ENCODE measurements at regions not wholly inside any gene's neighbourhood (a gene's known extent, or its start where the extent isn't known, plus 50 kb on each side); places are given as distances from the start of the nearest gene placed in this dataset.

DNA sequence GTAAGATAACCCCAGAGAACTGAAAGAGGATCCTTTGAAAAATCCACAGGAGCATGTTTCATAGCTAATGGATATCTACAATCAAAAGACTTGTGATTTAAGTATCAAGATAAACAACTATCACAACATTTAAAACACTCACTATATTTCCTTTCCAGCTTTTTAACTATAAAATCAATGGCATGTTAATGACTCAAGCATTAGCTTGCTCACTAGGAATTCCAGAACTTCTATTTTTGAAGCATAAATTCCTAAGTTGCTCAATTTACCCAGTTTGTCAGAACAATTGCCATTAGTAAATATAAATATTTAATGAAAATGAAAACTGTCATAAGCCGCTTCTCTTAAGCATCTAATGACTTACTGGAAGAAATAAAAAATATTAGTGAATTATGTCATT is 355.3 kb downstream of the PRELID2 start:
- DNase-seq, result no peak
- Histone ChIP-seq H3F3A (ENCODE audit: insufficient read depth, low read depth) (0 out of 2 replicates have a peak, but pooled peaks cover 3% of the 10 kb centered on the region), H3K4me2 (no peak overlapping the region), H3K27ac (no peak overlapping the region), H3K27me3 (ENCODE audit: insufficient read depth, low read depth) (no peaks in the 10 kb centered on the region), H3K4me3 (no peak overlapping the region), H4K20me1 (ENCODE audit: insufficient read depth) (no peaks in the 10 kb centered on the region), H3K4me1 (replicated peaks; ENCODE audit: insufficient read depth) (peaks cover 6% of the 10 kb centered on the region; the same call in 1 of the 2 replicates), H3K9me3 (ENCODE audit: insufficient read depth, low read depth) (no peaks in the 10 kb centered on the region), H3K9me2 (ENCODE audit: insufficient read depth) (no peaks in the 10 kb centered on the region), H2AFZ (no peak overlapping the region), H3K36me3 (ENCODE audit: low read depth) (no peaks in the 10 kb centered on the region), H3K79me2 (ENCODE audit: low read depth) (no peaks in the 10 kb centered on the region)
- POLR2A ChIA-PET (ENCODE audit: unreplicated experiment), result no interaction called here
- TF ChIP-seq, protein P1, sequence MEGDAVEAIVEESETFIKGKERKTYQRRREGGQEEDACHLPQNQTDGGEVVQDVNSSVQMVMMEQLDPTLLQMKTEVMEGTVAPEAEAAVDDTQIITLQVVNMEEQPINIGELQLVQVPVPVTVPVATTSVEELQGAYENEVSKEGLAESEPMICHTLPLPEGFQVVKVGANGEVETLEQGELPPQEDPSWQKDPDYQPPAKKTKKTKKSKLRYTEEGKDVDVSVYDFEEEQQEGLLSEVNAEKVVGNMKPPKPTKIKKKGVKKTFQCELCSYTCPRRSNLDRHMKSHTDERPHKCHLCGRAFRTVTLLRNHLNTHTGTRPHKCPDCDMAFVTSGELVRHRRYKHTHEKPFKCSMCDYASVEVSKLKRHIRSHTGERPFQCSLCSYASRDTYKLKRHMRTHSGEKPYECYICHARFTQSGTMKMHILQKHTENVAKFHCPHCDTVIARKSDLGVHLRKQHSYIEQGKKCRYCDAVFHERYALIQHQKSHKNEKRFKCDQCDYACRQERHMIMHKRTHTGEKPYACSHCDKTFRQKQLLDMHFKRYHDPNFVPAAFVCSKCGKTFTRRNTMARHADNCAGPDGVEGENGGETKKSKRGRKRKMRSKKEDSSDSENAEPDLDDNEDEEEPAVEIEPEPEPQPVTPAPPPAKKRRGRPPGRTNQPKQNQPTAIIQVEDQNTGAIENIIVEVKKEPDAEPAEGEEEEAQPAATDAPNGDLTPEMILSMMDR (conservative IDR thresholded peaks at IDR 0.05), result no peak
- TF ChIP-seq EZH2 (IDR thresholded peaks at IDR 0.05; ENCODE audit: low read depth), result no peak
- intact Hi-C loops (cut with micrococcal nuclease; ENCODE audit: unreplicated experiment), result no loop called here
- CTCF ChIA-PET, result no interaction called here
- BruUV-seq (replicated peaks), result no TSS peak

GRCh38 chr5:145479271-145479670 is 355.9 kb downstream of the PRELID2 start:
- no peaks in the 10 kb centered on the region for H3K9me3 ChIP-seq (ENCODE audit: insufficient read depth, low read depth)
- H3K4me3 ChIP-seq, result no peak overlapping the region
- no peak for DNase-seq
- no peaks in the 10 kb centered on the region for H3K36me3 ChIP-seq (ENCODE audit: low read depth)
- H3K27me3 ChIP-seq (ENCODE audit: insufficient read depth, low read depth), result no peaks in the 10 kb centered on the region
- H3K4me2 ChIP-seq, result no peak overlapping the region
- POLR2A ChIA-PET (ENCODE audit: unreplicated experiment), result no interaction called here
- CTCF ChIA-PET, result no interaction called here
- no peak overlapping the region for H3K27ac ChIP-seq
- H3K4me1 ChIP-seq (replicated peaks; ENCODE audit: insufficient read depth), result peaks cover 6% of the 10 kb centered on the region; the same call in 1 of the 2 replicates
- H2AFZ ChIP-seq, result no peak overlapping the region
- TF ChIP-seq, protein P1 (conservative IDR thresholded peaks at IDR 0.05), result no peak
- TF ChIP-seq EZH2 (IDR thresholded peaks at IDR 0.05; ENCODE audit: low read depth), result no peak
- 0 out of 2 replicates have a peak, but pooled peaks cover 3% of the 10 kb centered on the region for H3F3A ChIP-seq (ENCODE audit: insufficient read depth, low read depth)
- H3K9me2 ChIP-seq (ENCODE audit: insufficient read depth), result no peaks in the 10 kb centered on the region
- BruUV-seq (replicated peaks), result no TSS peak
- intact Hi-C loops (cut with micrococcal nuclease; ENCODE audit: unreplicated experiment), result no loop called here
- no peaks in the 10 kb centered on the region for H4K20me1 ChIP-seq (ENCODE audit: insufficient read depth)
- no peaks in the 10 kb centered on the region for H3K79me2 ChIP-seq (ENCODE audit: low read depth)

DNA sequence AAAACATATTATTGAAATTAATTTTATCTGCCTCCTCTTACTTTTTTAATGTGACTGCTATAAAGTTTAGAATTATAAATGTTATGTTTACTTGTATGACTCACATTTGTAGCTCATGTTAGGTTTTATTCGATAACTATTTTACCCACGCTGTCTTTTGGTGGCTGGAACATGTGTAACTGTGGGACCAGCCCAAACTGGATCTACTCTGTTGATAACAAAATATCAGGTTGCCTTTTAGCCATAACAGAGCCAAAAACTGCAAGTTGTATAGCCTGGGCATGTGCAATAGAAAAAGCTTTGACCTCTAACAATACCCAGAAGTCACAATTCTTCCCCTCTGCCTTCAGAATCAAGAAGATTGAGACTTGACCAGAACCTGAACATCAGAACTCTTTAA is 356.5 kb downstream of the PRELID2 start:
- Histone ChIP-seq H3K27me3 (ENCODE audit: insufficient read depth, low read depth) (no peaks in the 10 kb centered on the region), H3F3A (ENCODE audit: insufficient read depth, low read depth) (no peaks in the 10 kb centered on the region), H3K9me3 (ENCODE audit: insufficient read depth, low read depth) (no peaks in the 10 kb centered on the region), H3K9me2 (ENCODE audit: insufficient read depth) (no peaks in the 10 kb centered on the region), H2AFZ (no peak overlapping the region), H3K4me1 (replicated peaks; ENCODE audit: insufficient read depth) (peaks cover under 1% of the 10 kb centered on the region; the same call in 1 of the 2 replicates), H3K36me3 (ENCODE audit: low read depth) (no peaks in the 10 kb centered on the region), H4K20me1 (ENCODE audit: insufficient read depth) (no peaks in the 10 kb centered on the region), H3K4me2 (no peak overlapping the region), H3K27ac (no peak overlapping the region), H3K4me3 (no peak overlapping the region), H3K79me2 (ENCODE audit: low read depth) (no peaks in the 10 kb centered on the region)
- TF ChIP-seq, protein P1 (conservative IDR thresholded peaks at IDR 0.05), result no peak
- intact Hi-C loops (cut with micrococcal nuclease; ENCODE audit: unreplicated experiment), result no loop called here
- POLR2A ChIA-PET (ENCODE audit: unreplicated experiment), result no interaction called here
- no TSS peak for BruUV-seq (replicated peaks)
- CTCF ChIA-PET, result no interaction called here
- DNase-seq, result no peak
